HTR-8/SVneo (cell line): ENCODE measurements at regions not wholly inside any gene's neighbourhood (a gene's known extent, or its start where the extent isn't known, plus 50 kb on each side); places are given as distances from the start of the nearest gene placed in this dataset.

Experiments
- DNase-seq: peaks from one replicate; pipeline ENCODE4 v3.0.0; 2011; ENCODE audit warnings: low spot score, mixed read lengths; ENCODE audit not compliant: insufficient read length
- FAIRE-seq: peaks from 2 replicates; lab custom pipeline; 2011; peaks lifted over from hg19 to GRCh38; lab: Jason Lieb, UNC

- DNase-seq (no peak), FAIRE-seq (no peak)
These were observed 461.2 kb upstream of the RIOK2 start for GRCh38 chr5:97644206-97644605.

- no peak for DNase-seq
- FAIRE-seq, result no peak
These were observed 461.8 kb upstream of the RIOK2 start for GRCh38 chr5:97644896-97645295.

DNA sequence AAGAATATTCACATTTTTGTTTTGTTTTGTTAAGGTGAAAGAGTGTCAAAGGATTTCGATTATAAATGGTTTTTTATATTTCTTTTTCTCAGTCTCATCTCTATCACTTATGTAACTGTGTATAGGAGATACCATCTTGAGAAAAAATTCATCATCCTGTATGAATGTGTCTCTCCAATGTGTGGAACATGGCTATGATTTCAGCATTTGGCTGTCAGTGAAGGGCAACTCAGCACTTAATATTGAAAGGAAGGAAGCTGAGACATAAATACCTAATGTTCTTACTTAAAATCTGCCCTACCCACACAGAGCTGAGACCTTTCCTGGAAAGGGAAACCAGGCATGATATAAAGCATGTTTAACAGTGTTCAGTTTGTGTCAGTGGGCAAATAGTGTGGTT is 474.2 kb upstream of the RIOK2 start:
- DNase-seq, result no peak
- no peak for FAIRE-seq

- FAIRE-seq, result no peak
- peak; percentile 3 for DNase-seq
These were observed 475.3 kb upstream of the RIOK2 start for GRCh38 chr5:97658116-97658900.

DNA sequence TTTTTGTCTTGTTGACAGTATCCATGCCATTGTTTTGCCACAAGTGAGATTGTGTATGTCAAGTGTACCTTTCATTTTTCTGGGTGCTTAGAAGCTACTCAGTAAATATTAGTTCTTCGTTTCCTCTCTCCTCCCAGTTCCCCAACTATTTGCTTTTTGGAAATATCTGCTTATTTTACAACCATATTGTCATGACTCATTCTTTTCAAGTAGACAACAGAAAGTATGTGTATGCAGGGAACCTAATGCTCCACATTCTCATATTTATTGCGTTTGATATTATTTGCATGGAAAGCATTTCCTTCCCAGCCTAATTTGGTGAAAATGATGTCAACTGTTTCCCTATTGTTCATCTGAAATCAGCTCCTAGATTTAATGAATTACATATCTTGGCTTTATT is 483.7 kb upstream of the RIOK2 start:
- FAIRE-seq (no peak), DNase-seq (no peak)

DNA sequence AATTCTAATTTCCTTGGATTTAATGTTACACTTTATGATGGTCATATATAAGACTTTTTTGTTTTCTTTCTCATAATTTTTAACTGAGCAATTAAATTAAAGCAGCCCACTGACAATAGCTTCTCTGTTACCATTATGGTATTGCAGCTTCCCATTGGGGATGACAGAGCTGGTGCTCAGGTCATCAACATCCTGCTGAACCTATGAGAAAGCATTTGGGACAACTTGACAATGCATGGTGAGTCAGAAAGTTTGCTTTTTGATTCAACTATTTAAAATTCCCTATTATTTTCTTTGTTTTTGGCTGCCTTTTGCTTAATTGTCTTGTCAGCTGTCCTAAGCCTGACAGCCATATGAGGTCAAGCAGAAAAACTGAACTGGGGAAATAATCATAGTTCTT is 487.4 kb upstream of the RIOK2 start:
- DNase-seq (no peak), FAIRE-seq (no peak)

DNA sequence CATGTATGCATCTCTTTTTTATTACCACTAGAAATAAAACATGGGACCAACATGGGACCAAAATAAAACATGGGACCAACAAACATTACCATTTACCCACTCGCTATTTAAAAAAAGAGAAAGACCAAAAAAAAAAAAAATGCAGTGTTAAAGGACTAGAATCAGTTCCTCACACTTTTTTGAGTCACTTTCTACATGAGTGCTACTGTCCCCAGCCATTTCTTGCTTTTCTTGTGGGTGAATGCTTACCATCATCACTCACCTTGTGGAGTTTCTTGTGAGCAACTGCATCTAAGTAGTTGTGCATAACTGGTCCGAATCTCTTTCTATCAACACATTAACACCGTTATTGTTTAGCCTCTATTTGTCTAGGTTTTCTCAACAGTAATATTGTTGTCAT is 493.6 kb upstream of the RIOK2 start:
- FAIRE-seq (no peak), DNase-seq (no peak)

DNA sequence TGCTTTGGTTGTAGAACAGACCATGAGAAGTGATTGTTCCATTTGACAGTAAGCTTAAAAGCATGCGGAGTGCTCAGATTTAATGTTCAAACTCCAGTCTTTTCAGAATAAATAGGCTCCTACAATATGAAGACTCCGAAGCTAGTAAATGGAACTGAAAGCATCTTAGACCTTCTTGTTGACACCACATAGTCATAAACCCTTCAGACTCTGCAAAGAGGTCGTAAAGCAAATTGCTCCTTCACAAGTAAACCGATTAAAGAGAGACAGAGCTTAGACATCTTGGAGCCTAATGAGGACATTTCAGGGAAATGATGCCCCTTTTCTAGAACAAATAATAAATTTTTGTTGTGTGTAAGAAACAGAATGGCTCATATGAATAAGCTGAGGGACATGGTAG is 511.0 kb upstream of the RIOK2 start:
- FAIRE-seq (no peak), DNase-seq (no peak)

DNA sequence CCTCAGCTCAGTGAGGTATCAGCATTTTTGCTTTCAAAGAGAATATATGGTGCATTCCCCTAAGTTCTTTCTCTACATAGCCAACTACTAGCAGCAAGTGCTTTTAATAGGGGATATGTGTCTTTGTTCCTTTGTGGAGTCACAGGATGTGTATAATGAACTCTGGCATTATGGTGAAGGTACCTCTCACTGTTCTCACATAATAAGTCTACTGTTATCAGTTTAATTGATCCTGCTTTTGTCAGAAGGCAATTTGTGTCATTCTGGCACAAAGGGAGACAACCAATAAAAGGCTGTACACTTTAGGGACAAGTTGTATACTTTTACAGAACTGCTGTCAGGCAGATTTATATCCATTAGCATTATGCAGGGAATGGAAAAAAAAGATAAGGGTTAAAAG is 531.4 kb upstream of the RIOK2 start:
- FAIRE-seq, result no peak

DNA sequence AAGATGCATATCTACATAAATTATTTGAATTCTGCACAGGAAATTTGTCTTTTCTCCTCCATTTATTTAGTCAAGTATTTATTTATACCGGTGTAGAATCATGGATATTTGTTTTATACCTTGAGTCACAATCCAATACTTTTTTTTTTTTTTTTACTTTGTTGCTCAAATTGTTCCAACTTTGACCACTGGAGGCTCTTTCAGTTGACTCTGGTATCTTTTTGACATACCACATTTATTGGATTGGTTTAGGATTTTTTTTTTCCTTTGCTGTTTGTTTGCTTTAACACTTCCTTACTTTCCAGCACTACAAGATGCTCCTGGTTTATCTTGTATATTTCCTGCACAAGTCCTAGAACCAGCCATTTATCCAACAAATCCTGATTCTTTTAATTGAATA is 543.1 kb upstream of the RIOK2 start:
- no peak for FAIRE-seq
- DNase-seq, result no peak

More for the DNA sequence above, 531.4 kb upstream of the RIOK2 start:
- DNase-seq, result no peak

- no peak for DNase-seq
These were observed 545.9 kb upstream of the RIOK2 start for GRCh38 chr5:97728920-97729319.

DNA sequence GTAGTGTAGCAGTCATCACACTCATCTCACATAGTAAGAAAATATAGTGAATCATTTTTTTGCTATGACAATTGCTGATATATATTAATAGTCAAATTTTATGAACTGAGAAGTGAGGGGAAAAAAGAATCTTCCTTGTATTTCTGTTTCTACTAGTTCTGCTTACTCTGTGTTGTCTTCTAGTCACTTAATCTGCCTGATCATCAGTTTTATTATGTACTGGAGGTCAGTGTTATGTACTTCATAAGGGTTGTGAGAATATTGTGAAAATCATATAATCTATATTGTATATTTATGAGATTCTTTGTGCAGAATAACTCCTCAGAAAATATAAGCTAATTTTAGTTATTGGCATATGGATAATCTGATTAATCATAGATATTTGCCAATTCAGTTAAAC is 546.9 kb upstream of the RIOK2 start:
- no peak for DNase-seq
- FAIRE-seq, result no peak

More at GRCh38 chr5:97728920-97729319, 545.9 kb upstream of the RIOK2 start:
- FAIRE-seq, result no peak

DNA sequence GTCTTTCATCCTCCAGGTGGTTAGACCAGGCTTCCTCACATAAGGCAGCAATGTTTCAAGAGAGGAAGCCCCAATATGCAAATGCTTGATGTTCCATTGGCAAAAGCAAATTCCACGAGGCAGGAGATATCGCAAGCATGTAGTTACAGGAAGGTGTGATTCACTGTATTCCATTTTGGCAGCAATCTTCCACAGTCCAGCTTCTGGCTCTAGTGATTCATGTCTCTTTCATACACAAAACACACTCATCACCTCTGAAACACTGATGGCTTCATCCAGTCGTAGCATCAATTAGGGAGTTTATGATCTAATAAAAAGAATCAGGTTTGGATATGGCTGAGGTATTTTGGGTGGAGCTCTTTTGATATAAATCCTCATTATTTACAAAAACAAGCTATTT is 552.2 kb upstream of the RIOK2 start:
- no peak for DNase-seq
- no peak for FAIRE-seq

DNA sequence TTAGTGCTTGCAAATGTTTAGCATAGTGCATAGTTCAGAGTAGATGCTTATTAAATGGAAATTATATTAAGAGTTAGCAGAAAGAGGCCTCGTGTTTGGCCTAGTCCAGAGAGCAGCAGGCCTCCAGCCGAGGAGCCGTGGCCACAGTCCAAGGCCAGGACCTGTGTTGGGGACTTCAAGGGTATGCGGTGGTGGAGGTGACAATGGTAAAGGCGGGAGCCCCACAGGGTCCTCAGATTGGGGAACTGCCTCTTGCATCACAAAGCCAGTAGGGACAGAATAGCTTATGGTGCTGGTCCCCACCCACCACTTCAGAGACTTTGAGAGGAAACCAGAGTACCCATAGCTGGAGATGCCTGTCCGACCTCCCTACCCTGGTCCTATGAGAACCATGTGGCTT is 554.6 kb upstream of the RIOK2 start:
- DNase-seq (no peak), FAIRE-seq (no peak)

DNA sequence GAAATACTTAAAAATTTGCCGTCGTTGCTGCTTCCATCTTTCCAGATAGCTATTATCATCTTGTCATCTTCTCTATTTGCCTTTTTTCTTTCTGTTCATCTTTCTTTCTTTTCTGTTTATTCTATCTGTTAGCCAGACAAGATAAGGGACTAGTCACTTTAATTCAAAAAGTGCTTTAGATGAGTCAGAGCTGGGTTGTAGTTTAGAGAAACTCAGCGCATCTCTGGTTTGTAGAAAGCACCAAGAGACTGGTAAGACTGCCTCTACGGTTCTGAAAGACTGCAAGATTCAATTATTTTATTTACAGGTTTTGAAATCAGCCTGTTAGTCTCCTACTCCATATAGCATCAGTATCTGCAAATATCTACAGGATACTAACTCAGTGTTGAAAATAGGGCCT is 562.8 kb upstream of the RIOK2 start:
- no peak for FAIRE-seq
- no peak for DNase-seq

GRCh38 chr5:97750576-97750975 is 567.5 kb upstream of the RIOK2 start:
- FAIRE-seq (no peak), DNase-seq (no peak)

DNA sequence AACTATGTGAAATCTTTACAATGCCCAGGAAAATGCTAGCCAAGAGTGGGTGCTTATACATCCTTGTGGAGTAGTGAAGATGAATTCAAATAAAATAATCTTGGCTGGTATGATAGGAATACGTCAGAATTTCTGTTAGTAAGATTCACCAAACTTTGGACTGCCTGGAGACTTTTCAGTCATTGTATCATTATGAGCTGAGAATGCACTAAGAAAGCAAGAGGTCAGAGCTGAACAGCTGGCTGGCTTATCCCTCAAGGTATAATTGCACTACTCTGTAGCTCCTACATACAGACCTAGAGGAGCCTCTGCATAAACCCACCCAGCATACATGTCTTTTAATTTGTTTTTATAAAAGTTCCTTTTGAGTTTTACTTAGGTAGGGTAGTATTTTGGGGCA is 568.5 kb upstream of the RIOK2 start:
- FAIRE-seq (no peak), DNase-seq (no peak)

- DNase-seq (no peak), FAIRE-seq (no peak)
These were observed 569.8 kb upstream of the RIOK2 start for GRCh38 chr5:97752871-97753270.

GRCh38 chr5:97762483-97762882 is 579.4 kb upstream of the RIOK2 start:
- DNase-seq (no peak), FAIRE-seq (no peak)

- DNase-seq, result peak; percentile 3
- FAIRE-seq, result no peak
These were observed 581.7 kb upstream of the RIOK2 start for GRCh38 chr5:97764700-97765099.

GRCh38 chr5:97778451-97778850 is 595.4 kb upstream of the RIOK2 start:
- DNase-seq (no peak), FAIRE-seq (no peak)

DNA sequence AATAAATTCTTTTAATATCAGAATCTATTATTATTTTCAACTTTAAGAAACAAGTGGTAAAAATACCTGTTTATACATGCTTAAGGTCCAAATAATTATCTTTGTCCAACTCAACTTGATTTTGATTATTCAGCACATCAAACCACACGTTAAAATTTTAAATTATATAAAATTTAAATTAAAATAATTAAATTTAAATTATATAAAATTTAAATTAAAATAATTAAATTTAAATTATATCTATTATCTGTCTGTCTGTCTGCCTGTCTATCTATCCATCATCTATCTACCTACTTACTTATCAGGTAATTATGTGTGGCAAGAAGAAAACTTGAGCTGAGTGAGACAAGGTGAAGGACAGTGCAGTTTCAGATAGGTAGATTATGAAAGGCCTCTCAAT is 605.3 kb upstream of the RIOK2 start:
- no peak for FAIRE-seq

More for the DNA sequence above, 605.3 kb upstream of the RIOK2 start:
- DNase-seq, result no peak
